ENCODE measurements at regions not wholly inside any gene's neighbourhood (a gene's known extent, or its start where the extent isn't known, plus 50 kb on each side); places are given as distances from the start of the nearest gene placed in this dataset.

GRCh38 chr5:93006915-93007314 is 574.1 kb downstream of the NR2F1-AS1 start:
- TF ChIP-seq CTCF (IDR thresholded peaks at IDR 0.05): no peak
- no peak for TF ChIP-seq POLR2A (IDR thresholded peaks at IDR 0.05)

All from heart left ventricle (tissue), 13 donors.